HG03280 (cell line): ENCODE measurements at regions not wholly inside any gene's neighbourhood (a gene's known extent, or its start where the extent isn't known, plus 50 kb on each side); places are given as distances from the start of the nearest gene placed in this dataset.
"Not testable (repeated sequence)": the region's sequence is repeated elsewhere in the genome, so short reads cannot be mapped to it uniquely, and the experiment has no call there.

ENCODE experiments used
- ATAC-seq: cut with Tn5 transposase; IDR thresholded peaks from one replicate; pipeline ENCODE4 v1.9.1; 2021; ENCODE audit warnings: mild to moderate bottlenecking, moderate library complexity; ENCODE audit not compliant: unreplicated experiment

GRCh38 chr4:126386512-126386911 lies 1071.8 kb downstream of the FAT4 start:
- ATAC-seq = no peak

- ATAC-seq = no peak
Observed at GRCh38 chr4:126395664-126396063, 1080.9 kb downstream of the FAT4 start.

- no peak for ATAC-seq
Observed at GRCh38 chr4:126396121-126396520, 1081.4 kb downstream of the FAT4 start.

- no peak for ATAC-seq
Observed at GRCh38 chr4:126396703-126397102, 1081.9 kb downstream of the FAT4 start.

GRCh38 chr4:126404549-126404948 lies 1089.8 kb downstream of the FAT4 start:
- no peak for ATAC-seq

- ATAC-seq = no peak
Observed at GRCh38 chr4:126405369-126405982, 1090.7 kb downstream of the FAT4 start.

GRCh38 chr4:126409746-126410145 lies 1095.0 kb downstream of the FAT4 start:
- no peak for ATAC-seq

GRCh38 chr4:126411047-126411446 lies 1096.3 kb downstream of the FAT4 start:
- ATAC-seq = no peak

GRCh38 chr4:126412310-126412709 lies 1097.6 kb downstream of the FAT4 start:
- ATAC-seq = not testable (repeated sequence)

- no peak for ATAC-seq
Observed at GRCh38 chr4:126414741-126415140, 1100.0 kb downstream of the FAT4 start.

GRCh38 chr4:126419266-126419665 lies 1104.5 kb downstream of the FAT4 start:
- no peak for ATAC-seq

- ATAC-seq = no peak
Observed at GRCh38 chr4:126427853-126428252, 1113.1 kb downstream of the FAT4 start.

- ATAC-seq = no peak
Observed at GRCh38 chr4:126431049-126431448, 1116.3 kb downstream of the FAT4 start.

GRCh38 chr4:126435491-126435890 lies 1120.7 kb downstream of the FAT4 start:
- ATAC-seq = no peak

GRCh38 chr4:126440297-126440696 lies 1125.5 kb downstream of the FAT4 start:
- no peak for ATAC-seq

- no peak for ATAC-seq
Observed at GRCh38 chr4:126441173-126442035, 1126.6 kb downstream of the FAT4 start.

GRCh38 chr4:126445596-126445995 lies 1130.8 kb downstream of the FAT4 start:
- ATAC-seq = no peak

GRCh38 chr4:126446917-126447316 lies 1132.2 kb downstream of the FAT4 start:
- no peak for ATAC-seq

GRCh38 chr4:126448086-126448845 lies 1133.5 kb downstream of the FAT4 start:
- no peak for ATAC-seq

- no peak for ATAC-seq
Observed at GRCh38 chr4:126451237-126451873, 1136.6 kb downstream of the FAT4 start.

GRCh38 chr4:126455865-126456264 lies 1141.1 kb downstream of the FAT4 start:
- no peak for ATAC-seq
